ENCODE measurements at regions not wholly inside any gene's neighbourhood (a gene's known extent, or its start where the extent isn't known, plus 50 kb on each side); places are given as distances from the start of the nearest gene placed in this dataset.

- Mint-ChIP-seq H3K27ac (ENCODE audit: unreplicated experiment) (no peak overlapping the region), H3K4me3 (ENCODE audit: low read depth, unreplicated experiment) (no peak overlapping the region), H3K27me3 (ENCODE audit: unreplicated experiment) (no peaks in the 10 kb centered on the region), H3K9me3 (ENCODE audit: low read depth, unreplicated experiment) (peaks cover 14% of the 10 kb centered on the region), H3K4me1 (ENCODE audit: low read depth, unreplicated experiment) (no peaks in the 10 kb centered on the region), H3K36me3 (ENCODE audit: insufficient read depth, unreplicated experiment) (no peaks in the 10 kb centered on the region)
- no peak for DNase-seq
- intact Hi-C loops (cut with micrococcal nuclease; ENCODE audit: unreplicated experiment), result no loop called here
- CTCF ChIA-PET, result no interaction called here
- no peak for TF ChIP-seq CTCF (IDR thresholded peaks at IDR 0.05; ENCODE audit: unreplicated experiment)
- BruUV-seq (replicated peaks), result no TSS peak
These were observed 713.7 kb upstream of the SEMA6D start for GRCh38 chr15:47003568-47003967.

GRCh38 chr15:47013446-47013845 is 703.9 kb upstream of the SEMA6D start:
- Mint-ChIP-seq H3K4me3 (ENCODE audit: low read depth, unreplicated experiment) (no peak overlapping the region), H3K36me3 (ENCODE audit: insufficient read depth, unreplicated experiment) (no peaks in the 10 kb centered on the region), H3K27ac (ENCODE audit: unreplicated experiment) (no peak overlapping the region), H3K4me1 (ENCODE audit: low read depth, unreplicated experiment) (no peaks in the 10 kb centered on the region), H3K27me3 (ENCODE audit: unreplicated experiment) (no peaks in the 10 kb centered on the region), H3K9me3 (ENCODE audit: low read depth, unreplicated experiment) (peaks cover 4% of the 10 kb centered on the region)
- TF ChIP-seq CTCF (IDR thresholded peaks at IDR 0.05; ENCODE audit: unreplicated experiment), result no peak
- no TSS peak for BruUV-seq (replicated peaks)
- intact Hi-C loops (cut with micrococcal nuclease; ENCODE audit: unreplicated experiment), result no loop called here
- no peak for DNase-seq
- CTCF ChIA-PET, result no interaction called here

DNA sequence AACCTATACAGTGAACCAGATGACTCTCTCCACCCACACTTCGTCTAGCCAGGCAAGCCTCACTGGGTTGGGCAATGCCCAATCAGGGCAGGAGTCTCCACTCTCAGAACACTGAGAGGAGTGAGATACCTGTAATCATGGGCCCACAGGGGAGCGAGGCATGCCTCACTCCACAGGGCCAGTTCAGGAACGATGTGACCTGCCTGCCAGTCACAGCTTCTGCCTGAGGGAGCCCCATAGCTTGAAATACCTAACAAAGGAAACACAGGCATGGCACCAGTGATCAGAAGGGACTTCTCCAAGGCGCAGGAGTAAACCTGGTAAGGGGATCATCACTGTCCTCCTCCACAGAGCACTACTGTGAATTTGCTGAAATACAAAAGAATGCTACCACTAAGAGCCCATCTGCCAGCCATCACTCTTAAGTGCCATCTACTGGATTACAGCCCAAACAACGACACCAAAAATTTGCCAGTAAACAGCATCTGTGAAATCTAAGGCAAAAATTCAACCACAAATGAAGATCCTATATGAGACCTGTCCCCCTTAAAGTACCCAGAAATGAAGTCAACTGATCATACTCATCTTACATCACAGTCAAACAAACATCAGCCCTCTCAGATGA is 689.9 kb upstream of the SEMA6D start:
- Mint-ChIP-seq H3K36me3 (ENCODE audit: insufficient read depth, unreplicated experiment) (no peaks in the 10 kb centered on the region), H3K9me3 (ENCODE audit: low read depth, unreplicated experiment) (peaks cover 29% of the 10 kb centered on the region), H3K4me1 (ENCODE audit: low read depth, unreplicated experiment) (no peaks in the 10 kb centered on the region), H3K27ac (ENCODE audit: unreplicated experiment) (no peak overlapping the region), H3K4me3 (ENCODE audit: low read depth, unreplicated experiment) (no peak overlapping the region), H3K27me3 (ENCODE audit: unreplicated experiment) (no peaks in the 10 kb centered on the region)
- intact Hi-C loops (cut with micrococcal nuclease; ENCODE audit: unreplicated experiment), result no loop called here
- no TSS peak for BruUV-seq (replicated peaks)
- no peak for TF ChIP-seq CTCF (IDR thresholded peaks at IDR 0.05; ENCODE audit: unreplicated experiment)
- CTCF ChIA-PET, result no interaction called here
- DNase-seq, result no peak

DNA sequence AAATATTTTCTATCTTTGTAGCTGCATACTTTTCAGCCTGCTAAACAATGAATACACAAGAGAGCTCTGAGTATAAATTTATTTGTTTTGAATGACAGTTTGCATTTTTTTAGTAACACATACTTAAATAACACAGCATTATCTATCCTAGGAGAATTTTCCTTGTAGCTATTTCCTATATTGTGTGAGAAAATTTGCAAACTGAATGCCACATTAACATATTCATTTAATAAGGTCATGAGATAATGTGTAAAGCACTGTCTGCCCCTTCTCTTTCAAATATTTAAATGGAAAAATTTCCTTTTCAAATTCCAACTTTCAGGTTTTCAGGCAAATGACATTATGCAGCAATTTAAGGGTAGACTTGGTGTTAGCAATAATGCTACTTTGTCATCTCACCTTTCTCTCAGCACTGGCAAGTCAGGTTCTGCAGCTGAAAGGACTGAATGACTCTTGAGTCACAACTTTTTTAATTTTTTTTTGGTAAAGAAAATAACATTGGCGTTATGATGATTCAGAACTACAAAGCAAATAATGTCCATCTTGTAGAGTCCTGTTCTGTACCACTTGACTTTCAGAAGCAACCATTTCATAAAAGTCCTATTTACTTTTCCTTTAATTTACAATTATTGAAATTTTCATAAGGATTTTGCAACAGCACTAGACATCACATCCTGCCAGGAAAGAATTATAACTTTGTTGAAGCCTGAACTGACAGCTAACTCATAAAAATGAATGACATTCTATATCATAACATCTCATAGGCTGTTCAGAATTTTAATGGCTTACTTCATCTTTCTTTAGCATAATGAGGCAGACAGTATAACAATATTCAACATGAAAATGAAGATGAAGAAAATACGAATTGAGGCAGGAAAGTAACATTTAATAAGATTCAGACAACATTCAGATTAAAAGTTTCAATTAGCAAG is 681.6 kb upstream of the SEMA6D start:
- H3K36me3 Mint-ChIP-seq (ENCODE audit: insufficient read depth, unreplicated experiment), result no peaks in the 10 kb centered on the region
- no peak for TF ChIP-seq CTCF (IDR thresholded peaks at IDR 0.05; ENCODE audit: unreplicated experiment)
- CTCF ChIA-PET, result no interaction called here
- intact Hi-C loops (cut with micrococcal nuclease; ENCODE audit: unreplicated experiment), result no loop called here
- DNase-seq, result no peak
- H3K4me3 Mint-ChIP-seq (ENCODE audit: low read depth, unreplicated experiment), result no peak overlapping the region
- H3K9me3 Mint-ChIP-seq (ENCODE audit: low read depth, unreplicated experiment), result peaks cover 5% of the 10 kb centered on the region
- H3K27me3 Mint-ChIP-seq (ENCODE audit: unreplicated experiment), result no peaks in the 10 kb centered on the region
- H3K27ac Mint-ChIP-seq (ENCODE audit: unreplicated experiment), result no peak overlapping the region
- no TSS peak for BruUV-seq (replicated peaks)
- no peaks in the 10 kb centered on the region for H3K4me1 Mint-ChIP-seq (ENCODE audit: low read depth, unreplicated experiment)
